Mesendoderm (in vitro differentiated cells): ENCODE measurements at regions not wholly inside any gene's neighbourhood (a gene's known extent, or its start where the extent isn't known, plus 50 kb on each side); places are given as distances from the start of the nearest gene placed in this dataset.
"Not testable (repeated sequence)": the region's sequence is repeated elsewhere in the genome, so short reads cannot be mapped to it uniquely, and the experiment has no call there.

Experiments used
- DNase-seq: peaks from one replicate; pipeline ENCODE4 v3.0.0; 2013
- H2AK5ac ChIP-seq: 2 replicates; pipeline ENCODE4 v1.6.1; 2013; ENCODE audit warnings: low read length, inconsistent platforms
- H2BK120ac ChIP-seq: 2 replicates; pipeline ENCODE4 v1.6.1; 2013; ENCODE audit warnings: low read depth, mild to moderate bottlenecking, low read length, moderate library complexity, mixed read lengths
- H2BK15ac ChIP-seq: replicated peaks from 2 replicates; pipeline ENCODE4 v1.6.1; 2013; ENCODE audit warnings: low read depth, mild to moderate bottlenecking, moderate library complexity
- H2BK5ac ChIP-seq: 2 replicates; pipeline ENCODE4 v1.6.1; 2013; ENCODE audit warnings: low read length, inconsistent platforms
- H3K18ac ChIP-seq: 2 replicates; pipeline ENCODE4 v1.6.1; 2013; ENCODE audit warnings: mild to moderate bottlenecking, low read length, mixed read lengths
- H3K23ac ChIP-seq: one replicate; pipeline ENCODE4 v1.6.1; 2013; ENCODE audit warnings: low read length
- H3K27ac ChIP-seq: 2 replicates; pipeline ENCODE4 v1.5.1; 2013; ENCODE audit warnings: low read depth, mild to moderate bottlenecking, inconsistent platforms, low read length, moderate library complexity
- H3K27me3 ChIP-seq: 2 replicates; pipeline ENCODE4 v1.6.1; 2013; ENCODE audit warnings: low read length, control low read depth, mild to moderate bottlenecking, inconsistent platforms; ENCODE audit not compliant: insufficient read depth, poor library complexity
- H3K36me3 ChIP-seq: 2 replicates; pipeline ENCODE4 v1.6.1; 2013; ENCODE audit warnings: low read length, inconsistent platforms; ENCODE audit not compliant: control insufficient read depth, insufficient read depth
- H3K4ac ChIP-seq: one replicate; pipeline ENCODE4 v1.6.1; 2013; ENCODE audit warnings: low read depth, mild to moderate bottlenecking, low read length, moderate library complexity
- H3K4me1 ChIP-seq: 2 replicates; pipeline ENCODE4 v1.6.1; 2013; ENCODE audit warnings: low read depth, low read length, inconsistent platforms; ENCODE audit not compliant: control insufficient read depth
- H3K4me2 ChIP-seq: 2 replicates; pipeline ENCODE4 v1.6.1; 2013; ENCODE audit warnings: low read length
- H3K4me3 ChIP-seq: 2 replicates; pipeline ENCODE4 v1.5.1; 2013; ENCODE audit warnings: mild to moderate bottlenecking, low read length
- H3K56ac ChIP-seq: one replicate; pipeline ENCODE4 v1.6.1; 2013; ENCODE audit warnings: low read length
- H3K79me1 ChIP-seq: 2 replicates; pipeline ENCODE4 v1.6.1; 2013; ENCODE audit warnings: low read length, inconsistent platforms
- H3K79me2 ChIP-seq: 2 replicates; pipeline ENCODE4 v1.6.1; 2013; ENCODE audit warnings: mild to moderate bottlenecking, low read length; ENCODE audit not compliant: control insufficient read depth, insufficient read depth
- H3K9ac ChIP-seq: 2 replicates; pipeline ENCODE4 v1.6.1; 2013; ENCODE audit warnings: low read length, inconsistent platforms
- H4K5ac ChIP-seq: one replicate; pipeline ENCODE4 v1.6.1; 2013; ENCODE audit warnings: low read length
- H4K8ac ChIP-seq: one replicate; pipeline ENCODE4 v1.6.1; 2013; ENCODE audit warnings: low read depth, mild to moderate bottlenecking, control low read depth, low read length, moderate library complexity
- WGBS: extraction: QIAGEN DNeasy Blood & Tissue Kit; methylation state at CpG from one replicate; pipeline ENCODE4 v1.1.7; 2013; ENCODE audit warnings: low lambda C conversion rate, missing lambda C conversion rate; ENCODE audit not compliant: insufficient coverage; ENCODE audit errors: extremely low coverage; 5-methylcytosine and 5-hydroxymethylcytosine counted together

DNA sequence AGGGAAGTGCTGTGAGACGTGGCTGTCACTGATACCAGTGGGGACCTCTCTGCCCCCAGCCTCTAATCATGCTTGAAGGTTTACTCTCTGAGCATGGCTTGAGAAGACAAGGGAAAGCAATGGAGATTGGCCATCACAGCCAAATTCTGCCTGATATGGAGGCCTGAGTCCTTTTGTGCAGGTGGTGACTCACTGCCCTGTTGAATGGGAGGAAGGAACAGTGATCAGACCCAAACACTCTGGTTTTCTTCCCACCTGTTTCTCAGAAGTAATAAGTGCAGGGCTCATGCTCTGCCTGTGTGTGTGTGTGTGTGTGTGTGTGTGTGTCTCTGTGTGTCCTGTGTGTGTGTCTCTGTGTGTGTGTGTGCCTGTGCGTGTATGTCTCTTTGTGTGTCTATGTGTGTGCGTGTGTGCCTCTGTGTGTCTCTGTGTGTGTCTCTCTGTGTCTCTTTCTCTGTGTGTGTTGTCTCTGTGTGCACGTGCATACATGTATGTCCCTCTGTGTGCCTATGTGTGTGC, 240.6 kb upstream of the PLGLB1 start:
- not testable (repeated sequence) for H3K23ac ChIP-seq, H4K8ac ChIP-seq, H3K4me3 ChIP-seq, H3K9ac ChIP-seq, H3K56ac ChIP-seq, H3K79me2 ChIP-seq, H3K18ac ChIP-seq, H3K36me3 ChIP-seq, H2AK5ac ChIP-seq, H3K4ac ChIP-seq, H3K27ac ChIP-seq, H3K4me1 ChIP-seq, H2BK15ac ChIP-seq, H3K27me3 ChIP-seq, H3K79me1 ChIP-seq, H2BK120ac ChIP-seq, H4K5ac ChIP-seq, H3K4me2 ChIP-seq, DNase-seq, H2BK5ac ChIP-seq
- no CpG with 5 or more reads among the region's 4 CpGs for WGBS

DNA sequence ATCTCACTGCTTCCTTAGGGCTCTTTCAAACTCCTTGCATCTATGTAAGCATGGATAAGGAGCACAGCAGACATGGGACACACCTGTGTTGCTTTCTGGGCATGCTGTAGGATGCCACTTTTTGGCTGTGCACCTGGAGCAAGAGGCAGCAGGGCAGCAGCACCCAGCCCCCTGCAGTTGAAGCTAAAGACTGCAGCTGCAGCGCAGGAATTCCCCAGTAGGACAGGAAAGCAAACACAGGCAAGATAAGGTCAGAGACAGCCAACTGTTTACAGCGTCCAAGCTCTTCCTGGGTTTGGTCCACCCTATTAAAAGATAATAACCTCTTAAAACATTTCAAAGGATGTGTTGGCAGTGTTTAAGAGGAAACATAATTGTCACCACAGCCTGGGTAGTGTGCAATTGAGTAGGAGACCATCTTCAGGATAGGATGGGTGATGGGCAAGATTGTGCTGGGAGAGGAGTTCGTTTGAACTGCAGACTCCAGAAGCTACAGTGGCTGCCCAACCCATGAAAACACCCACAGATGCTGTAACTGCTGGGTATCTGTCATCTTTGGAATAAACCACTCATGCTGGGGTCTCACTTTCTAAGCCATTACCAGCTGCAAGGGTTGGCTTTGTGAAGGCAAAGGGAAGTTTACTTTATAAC, 242.3 kb upstream of the PLGLB1 start:
- not testable (repeated sequence) for H3K9ac ChIP-seq, H3K4me1 ChIP-seq, H3K4me3 ChIP-seq, H2BK120ac ChIP-seq, H3K79me2 ChIP-seq, H3K23ac ChIP-seq, H3K27ac ChIP-seq, H3K4me2 ChIP-seq, H3K4ac ChIP-seq, H3K56ac ChIP-seq, H3K18ac ChIP-seq, H4K8ac ChIP-seq, DNase-seq, H3K27me3 ChIP-seq, H2AK5ac ChIP-seq, H3K36me3 ChIP-seq, H2BK5ac ChIP-seq, H3K79me1 ChIP-seq, H4K5ac ChIP-seq, H2BK15ac ChIP-seq
- no CpG with 5 or more reads among the region's 3 CpGs for WGBS

DNA sequence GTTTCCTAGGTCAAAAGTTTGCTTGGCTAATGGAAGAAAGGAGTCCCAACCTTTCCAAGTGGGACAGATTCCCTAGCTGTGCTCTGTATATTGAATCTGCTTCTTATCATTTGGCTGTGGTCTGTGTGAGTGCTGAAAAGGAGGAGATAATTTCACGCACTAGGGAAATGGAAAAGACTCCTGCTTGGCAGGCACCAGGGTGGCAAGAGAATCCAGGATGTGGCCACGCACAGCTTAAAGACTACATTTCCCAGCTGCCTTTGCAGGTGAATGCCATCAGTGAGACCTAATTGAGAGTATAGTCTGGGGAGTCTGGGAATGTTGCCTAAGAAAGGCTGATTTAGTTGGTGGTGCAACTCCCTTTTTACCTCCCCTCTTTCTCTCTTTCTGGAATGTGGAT, 253.5 kb upstream of the PLGLB1 start:
- not testable (repeated sequence) for H3K56ac ChIP-seq, H2BK5ac ChIP-seq, H3K9ac ChIP-seq, H2AK5ac ChIP-seq, H3K79me2 ChIP-seq, H4K8ac ChIP-seq, H3K27ac ChIP-seq, H2BK120ac ChIP-seq, H3K4me2 ChIP-seq, H3K4ac ChIP-seq, H3K36me3 ChIP-seq, H3K18ac ChIP-seq, H2BK15ac ChIP-seq, DNase-seq, H4K5ac ChIP-seq, H3K23ac ChIP-seq, H3K4me3 ChIP-seq, H3K4me1 ChIP-seq, H3K27me3 ChIP-seq, H3K79me1 ChIP-seq
- no CpG with 5 or more reads among the region's 2 CpGs for WGBS

DNA sequence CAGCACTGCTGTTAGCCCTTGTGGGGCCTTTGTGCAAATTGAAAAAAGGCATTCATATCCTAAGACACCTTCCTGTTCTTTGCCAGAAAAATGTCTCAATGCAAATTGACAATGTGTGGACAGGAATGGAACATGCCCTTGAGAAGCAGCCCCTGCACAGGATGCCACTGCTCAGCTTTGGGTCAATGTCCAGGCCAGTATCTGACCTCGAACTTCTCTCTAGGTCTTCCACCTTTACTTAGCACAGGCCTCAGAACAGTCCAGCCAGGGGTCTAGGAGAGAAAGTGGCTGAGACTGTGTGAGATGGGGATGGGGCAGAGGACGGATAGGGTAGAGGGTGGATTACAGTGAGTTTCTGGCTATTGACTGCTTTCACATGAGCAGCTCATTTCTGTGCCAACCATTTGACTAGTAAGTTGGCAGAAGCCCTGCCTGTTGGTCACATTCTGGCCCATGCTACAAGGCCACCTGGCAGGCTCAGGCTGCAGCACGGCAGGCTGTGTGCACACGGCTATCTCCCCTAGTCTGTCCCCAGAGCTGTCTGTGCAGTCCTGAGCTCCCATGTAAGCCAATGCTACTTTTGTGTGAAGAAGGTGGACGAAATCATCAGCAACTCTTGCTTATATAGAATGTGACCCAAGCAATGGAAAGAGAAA, 254.5 kb upstream of the PLGLB1 start:
- not testable (repeated sequence) for H3K23ac ChIP-seq, H3K4me3 ChIP-seq, H2BK120ac ChIP-seq, H3K27ac ChIP-seq, H3K27me3 ChIP-seq, H3K4ac ChIP-seq, H3K79me1 ChIP-seq, H3K4me2 ChIP-seq, H3K56ac ChIP-seq, H2AK5ac ChIP-seq, H3K79me2 ChIP-seq, H3K4me1 ChIP-seq, H3K9ac ChIP-seq, H3K18ac ChIP-seq, H2BK15ac ChIP-seq, H3K36me3 ChIP-seq, H2BK5ac ChIP-seq, H4K5ac ChIP-seq, H4K8ac ChIP-seq, DNase-seq
- no CpG with 5 or more reads among the region's 5 CpGs for WGBS

DNA sequence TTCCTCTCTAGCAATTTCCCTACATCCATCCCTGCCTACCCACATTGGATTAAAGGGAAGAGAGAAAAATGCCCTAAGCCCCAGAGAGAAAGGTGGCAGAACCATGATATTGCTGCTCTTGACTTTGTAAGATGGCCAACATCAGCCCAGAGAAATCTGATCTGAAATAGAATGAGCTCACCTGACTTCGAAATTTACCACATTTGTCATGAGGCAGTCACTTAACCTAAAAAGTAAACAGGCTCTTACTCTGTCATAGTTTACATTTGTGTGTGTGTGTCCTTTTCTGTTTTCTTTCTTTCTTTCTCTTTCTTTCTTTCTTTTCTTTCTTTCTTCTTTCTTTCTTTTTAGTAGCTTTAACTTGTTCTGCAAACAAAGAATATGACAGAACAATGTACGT, 255.0 kb upstream of the PLGLB1 start:
- H3K4me1 ChIP-seq, H2BK15ac ChIP-seq, H2AK5ac ChIP-seq, H3K4me2 ChIP-seq, H3K4me3 ChIP-seq, H3K9ac ChIP-seq, H3K79me2 ChIP-seq, H3K4ac ChIP-seq, H3K23ac ChIP-seq, H3K27me3 ChIP-seq, H3K18ac ChIP-seq, H2BK120ac ChIP-seq, H2BK5ac ChIP-seq, H3K79me1 ChIP-seq, H4K8ac ChIP-seq, H3K36me3 ChIP-seq, DNase-seq, H3K27ac ChIP-seq, H4K5ac ChIP-seq, H3K56ac ChIP-seq: not testable (repeated sequence)
- WGBS = no CpG with 5 or more reads among the region's 2 CpGs

DNA sequence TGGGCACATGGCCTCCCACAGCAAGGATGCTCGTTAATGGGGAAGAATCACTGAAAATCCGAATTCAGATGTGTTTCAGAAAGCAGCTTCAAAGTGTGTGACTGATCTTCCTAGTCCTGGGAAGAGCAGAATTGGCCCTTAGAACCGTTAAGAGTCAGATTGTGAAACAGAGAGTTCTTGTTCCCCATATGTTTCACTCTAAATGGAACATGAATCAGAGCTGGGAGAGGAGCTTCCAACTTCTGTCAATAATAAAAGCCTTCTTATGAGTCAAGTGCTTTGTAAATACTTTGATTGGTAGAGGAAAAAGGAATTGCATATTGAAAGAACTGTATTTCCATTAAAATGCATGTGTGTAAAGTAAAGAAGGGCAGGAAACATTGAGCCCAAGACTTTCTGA, 256.1 kb upstream of the PLGLB1 start:
- H3K56ac ChIP-seq, DNase-seq, H4K5ac ChIP-seq, H2BK120ac ChIP-seq, H3K23ac ChIP-seq, H2BK15ac ChIP-seq, H3K79me2 ChIP-seq, H3K4me3 ChIP-seq, H4K8ac ChIP-seq, H2BK5ac ChIP-seq, H3K4me2 ChIP-seq, H3K9ac ChIP-seq, H3K4me1 ChIP-seq, H3K36me3 ChIP-seq, H3K18ac ChIP-seq, H3K27ac ChIP-seq, H3K27me3 ChIP-seq, H3K4ac ChIP-seq, H3K79me1 ChIP-seq, H2AK5ac ChIP-seq: not testable (repeated sequence)
- no CpG with 5 or more reads among the region's 3 CpGs for WGBS
